ENCODE measurements at regions not wholly inside any gene's neighbourhood (a gene's known extent, or its start where the extent isn't known, plus 50 kb on each side); places are given as distances from the start of the nearest gene placed in this dataset.

GRCh38 chr7:55274156-55274555, 91.0 kb upstream of the LANCL2 start:
- no peak for TF ChIP-seq EZH2 (IDR thresholded peaks at IDR 0.05; ENCODE audit: low read depth, low read length, severe bottlenecking)
- no peak for TF ChIP-seq CTCF (IDR thresholded peaks at IDR 0.05; ENCODE audit: control extremely low read depth in 1 of 3, insufficient read depth in 1 of 3, low read depth in 1 of 3, low read length in 3 of 3)
- no peak for TF ChIP-seq TCF12 (IDR thresholded peaks at IDR 0.05; ENCODE audit: low read depth, low read length)

All from H1 (cell line).